ENCODE measurements at regions not wholly inside any gene's neighbourhood (a gene's known extent, or its start where the extent isn't known, plus 50 kb on each side); places are given as distances from the start of the nearest gene placed in this dataset.

GRCh38 chr6:137708481-137708880 lies 158.6 kb upstream of the TNFAIP3 start:
- Histone ChIP-seq H3K36me3 (no peaks in the 10 kb centered on the region), H3K9me3 (ENCODE audit: low read depth) (no peaks in the 10 kb centered on the region), H3K4me3 (no peak overlapping the region), H3K79me2 (ENCODE audit: low read depth) (no peaks in the 10 kb centered on the region), H4K20me1 (ENCODE audit: low read depth) (no peaks in the 10 kb centered on the region), H3K4me2 (no peak overlapping the region), H3K27me3 (no peaks in the 10 kb centered on the region), H3K27ac (no peak overlapping the region), H2AFZ (replicated peaks) (no peak overlapping the region), H3K9ac (no peak overlapping the region), H3F3A (ENCODE audit: low read depth) (no peaks in the 10 kb centered on the region), H3K4me1 (no peaks in the 10 kb centered on the region)
- peaks cover 7% of the 10 kb centered on the region for H3K4me1 Mint-ChIP-seq
- no peak overlapping the region for H3K27ac Mint-ChIP-seq
- no peaks in the 10 kb centered on the region for H3K9me3 Mint-ChIP-seq
- H3K4me3 Mint-ChIP-seq: no peak overlapping the region
- H3K36me3 Mint-ChIP-seq: no peaks in the 10 kb centered on the region
- no peak for DNase-seq (ENCODE audit: low spot score)
- H3K27me3 Mint-ChIP-seq (ENCODE audit: insufficient read depth, low read depth): peaks cover 2% of the 10 kb centered on the region
- TF ChIP-seq EZH2 (IDR thresholded peaks at IDR 0.05): no peak
- no peak for TF ChIP-seq CTCF (IDR thresholded peaks at IDR 0.05)
- TF ChIP-seq EZH2phosphoT487 (IDR thresholded peaks at IDR 0.05): no peak

- no peak overlapping the region for H3K27ac Mint-ChIP-seq
- Histone ChIP-seq H3K36me3 (no peaks in the 10 kb centered on the region), H3K4me2 (no peak overlapping the region), H3K79me2 (ENCODE audit: low read depth) (no peaks in the 10 kb centered on the region), H4K20me1 (ENCODE audit: low read depth) (no peaks in the 10 kb centered on the region), H3K9me3 (ENCODE audit: low read depth) (no peaks in the 10 kb centered on the region), H3K9ac (no peak overlapping the region), H3K27ac (no peak overlapping the region), H3K4me1 (no peaks in the 10 kb centered on the region), H2AFZ (replicated peaks) (no peak overlapping the region), H3K27me3 (no peaks in the 10 kb centered on the region), H3F3A (ENCODE audit: low read depth) (no peaks in the 10 kb centered on the region), H3K4me3 (no peak overlapping the region)
- no peak for DNase-seq (ENCODE audit: low spot score)
- H3K4me1 Mint-ChIP-seq: peaks cover 7% of the 10 kb centered on the region
- H3K9me3 Mint-ChIP-seq: no peaks in the 10 kb centered on the region
- TF ChIP-seq CTCF (IDR thresholded peaks at IDR 0.05) (no peak), EZH2phosphoT487 (IDR thresholded peaks at IDR 0.05) (no peak), EZH2 (IDR thresholded peaks at IDR 0.05) (no peak)
- peaks cover 2% of the 10 kb centered on the region for H3K27me3 Mint-ChIP-seq (ENCODE audit: insufficient read depth, low read depth)
- no peak overlapping the region for H3K4me3 Mint-ChIP-seq
- H3K36me3 Mint-ChIP-seq: no peaks in the 10 kb centered on the region
Measured at GRCh38 chr6:137709424-137710236, 157.4 kb upstream of the TNFAIP3 start.

GRCh38 chr6:137711972-137712371 lies 155.1 kb upstream of the TNFAIP3 start:
- Histone ChIP-seq H3K4me2 (no peak overlapping the region), H3K27ac (no peak overlapping the region), H3K27me3 (no peaks in the 10 kb centered on the region), H4K20me1 (ENCODE audit: low read depth) (no peaks in the 10 kb centered on the region), H3K9me3 (ENCODE audit: low read depth) (no peaks in the 10 kb centered on the region), H3K4me1 (no peaks in the 10 kb centered on the region), H3K4me3 (no peak overlapping the region), H3K36me3 (no peaks in the 10 kb centered on the region), H3K79me2 (ENCODE audit: low read depth) (no peaks in the 10 kb centered on the region), H2AFZ (replicated peaks) (no peak overlapping the region), H3K9ac (no peak overlapping the region), H3F3A (ENCODE audit: low read depth) (no peaks in the 10 kb centered on the region)
- TF ChIP-seq EZH2 (IDR thresholded peaks at IDR 0.05) (no peak), EZH2phosphoT487 (IDR thresholded peaks at IDR 0.05) (no peak), CTCF (IDR thresholded peaks at IDR 0.05) (no peak)
- no peak overlapping the region for H3K27ac Mint-ChIP-seq
- H3K27me3 Mint-ChIP-seq (ENCODE audit: insufficient read depth, low read depth): peaks cover 2% of the 10 kb centered on the region
- DNase-seq (ENCODE audit: low spot score): no peak
- no peaks in the 10 kb centered on the region for H3K36me3 Mint-ChIP-seq
- peaks cover 5% of the 10 kb centered on the region for H3K4me1 Mint-ChIP-seq
- H3K4me3 Mint-ChIP-seq: no peak overlapping the region
- H3K9me3 Mint-ChIP-seq: no peaks in the 10 kb centered on the region

Data from neural progenitor cell (in vitro differentiated cells).